ENCODE measurements at regions not wholly inside any gene's neighbourhood (a gene's known extent, or its start where the extent isn't known, plus 50 kb on each side); places are given as distances from the start of the nearest gene placed in this dataset.
"Not testable (repeated sequence)": the region's sequence is repeated elsewhere in the genome, so short reads cannot be mapped to it uniquely, and the experiment has no call there.

GRCh38 chr2:145745387-145745721 is 1225.4 kb upstream of the ZEB2 start:
- DNase-seq (ENCODE audit: low spot score), result not testable (repeated sequence)

- DNase-seq (ENCODE audit: low spot score), result no peak
These were observed 1224.8 kb upstream of the ZEB2 start for GRCh38 chr2:145744541-145745386.

- no peak for DNase-seq (ENCODE audit: low spot score)
These were observed 1223.1 kb upstream of the ZEB2 start for GRCh38 chr2:145743011-145743410.

- DNase-seq (ENCODE audit: low spot score), result no peak
These were observed 1221.7 kb upstream of the ZEB2 start for GRCh38 chr2:145741636-145742035.

GRCh38 chr2:145741181-145741580 is 1221.3 kb upstream of the ZEB2 start:
- no peak for DNase-seq (ENCODE audit: low spot score)

- DNase-seq (ENCODE audit: low spot score), result no peak
These were observed 1220.4 kb upstream of the ZEB2 start for GRCh38 chr2:145740302-145740701.

GRCh38 chr2:145739681-145740080 is 1219.8 kb upstream of the ZEB2 start:
- DNase-seq (ENCODE audit: low spot score), result no peak

- DNase-seq (ENCODE audit: low spot score), result no peak
These were observed 1217.0 kb upstream of the ZEB2 start for GRCh38 chr2:145736871-145737270.

GRCh38 chr2:145731467-145731866 is 1211.5 kb upstream of the ZEB2 start:
- no peak for DNase-seq (ENCODE audit: low spot score)

- DNase-seq (ENCODE audit: low spot score), result no peak
These were observed 1210.3 kb upstream of the ZEB2 start for GRCh38 chr2:145729993-145730770.

GRCh38 chr2:145729481-145729880 is 1209.6 kb upstream of the ZEB2 start:
- DNase-seq (ENCODE audit: low spot score), result no peak

GRCh38 chr2:145728511-145728910 is 1208.6 kb upstream of the ZEB2 start:
- DNase-seq (ENCODE audit: low spot score), result no peak

GRCh38 chr2:145725876-145726275 is 1206.0 kb upstream of the ZEB2 start:
- DNase-seq (ENCODE audit: low spot score), result no peak

GRCh38 chr2:145724311-145724898 is 1204.5 kb upstream of the ZEB2 start:
- no peak for DNase-seq (ENCODE audit: low spot score)

GRCh38 chr2:145723872-145724271 is 1204.0 kb upstream of the ZEB2 start:
- DNase-seq (ENCODE audit: low spot score), result no peak

- DNase-seq (ENCODE audit: low spot score), result no peak
These were observed 1201.8 kb upstream of the ZEB2 start for GRCh38 chr2:145721681-145722080.

GRCh38 chr2:145715601-145716000 is 1195.7 kb upstream of the ZEB2 start:
- DNase-seq (ENCODE audit: low spot score), result no peak

GRCh38 chr2:145710303-145710702 is 1190.4 kb upstream of the ZEB2 start:
- no peak for DNase-seq (ENCODE audit: low spot score)

GRCh38 chr2:145702305-145702704 is 1182.4 kb upstream of the ZEB2 start:
- DNase-seq (ENCODE audit: low spot score), result no peak

GRCh38 chr2:145692971-145693478 is 1173.1 kb upstream of the ZEB2 start:
- no peak for DNase-seq (ENCODE audit: low spot score)

- DNase-seq (ENCODE audit: low spot score), result no peak
These were observed 1171.7 kb upstream of the ZEB2 start for GRCh38 chr2:145691659-145692058.

GRCh38 chr2:145690183-145690778 is 1170.4 kb upstream of the ZEB2 start:
- no peak for DNase-seq (ENCODE audit: low spot score)

Data from mesenteric fat pad (tissue), 1 donor.